Stimulated activated memory B cell treated with anti-CD40 and anti-IgM and Interleukin-4, amounts not matched to agents 10 μg/mL and 1 μg/mL and 100 μg/mL, for 72 hours (primary cell): ENCODE measurements at regions not wholly inside any gene's neighbourhood (a gene's known extent, or its start where the extent isn't known, plus 50 kb on each side); places are given as distances from the start of the nearest gene placed in this dataset.
A peak's percentile ranks its signal among the peaks of the same experiment; 100 is the strongest.

Source experiments
- ATAC-seq: fragments of 150-1000 bp; cut with Tn5 transposase; 2 replicates; pipeline ENCODE4 v1.10.0; 2021
- H3K27ac Mint-ChIP-seq: one replicate; pipeline ENCODE4 v1.8.0; 2022; ENCODE audit warnings: mild to moderate bottlenecking, mixed read lengths
- H3K27me3 Mint-ChIP-seq: one replicate; pipeline ENCODE4 v1.8.0; 2022; ENCODE audit warnings: mixed read lengths
- H3K36me3 Mint-ChIP-seq: one replicate; pipeline ENCODE4 v1.8.0; 2022; ENCODE audit warnings: mixed read lengths
- H3K4me1 Mint-ChIP-seq: one replicate; pipeline ENCODE4 v1.8.0; 2022; ENCODE audit warnings: mixed read lengths
- H3K4me3 Mint-ChIP-seq: one replicate; pipeline ENCODE4 v1.8.0; 2022; ENCODE audit warnings: mild to moderate bottlenecking, moderate library complexity, mixed read lengths
- H3K9me3 Mint-ChIP-seq: one replicate; pipeline ENCODE4 v1.8.0; 2022; ENCODE audit warnings: mixed read lengths

DNA sequence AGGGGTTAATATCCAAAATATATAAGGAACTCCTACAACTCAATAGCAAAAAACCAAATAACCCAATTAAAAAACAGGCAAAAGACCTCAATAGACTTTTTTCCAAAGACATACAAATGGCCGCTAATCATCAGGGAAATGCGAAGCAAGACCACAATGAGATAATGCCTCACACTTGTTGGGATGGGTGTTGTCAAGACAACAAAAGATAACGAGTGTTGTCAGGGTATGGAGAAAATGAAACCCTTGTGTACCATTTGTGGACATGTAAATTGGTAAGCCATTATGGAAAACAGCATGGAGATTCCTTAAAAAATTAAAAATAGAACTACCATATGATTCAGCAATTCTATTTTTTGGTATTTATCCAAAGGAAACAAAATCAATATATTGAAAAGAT lies 620.2 kb downstream of the ACTL7B start:
- no peak overlapping the region for H3K4me3 Mint-ChIP-seq
- no peaks in the 10 kb centered on the region for H3K9me3 Mint-ChIP-seq
- peaks cover 11% of the 10 kb centered on the region for H3K27me3 Mint-ChIP-seq
- H3K4me1 Mint-ChIP-seq: no peaks in the 10 kb centered on the region
- no peak overlapping the region for H3K27ac Mint-ChIP-seq
- no peak for ATAC-seq
- no peaks in the 10 kb centered on the region for H3K36me3 Mint-ChIP-seq

DNA sequence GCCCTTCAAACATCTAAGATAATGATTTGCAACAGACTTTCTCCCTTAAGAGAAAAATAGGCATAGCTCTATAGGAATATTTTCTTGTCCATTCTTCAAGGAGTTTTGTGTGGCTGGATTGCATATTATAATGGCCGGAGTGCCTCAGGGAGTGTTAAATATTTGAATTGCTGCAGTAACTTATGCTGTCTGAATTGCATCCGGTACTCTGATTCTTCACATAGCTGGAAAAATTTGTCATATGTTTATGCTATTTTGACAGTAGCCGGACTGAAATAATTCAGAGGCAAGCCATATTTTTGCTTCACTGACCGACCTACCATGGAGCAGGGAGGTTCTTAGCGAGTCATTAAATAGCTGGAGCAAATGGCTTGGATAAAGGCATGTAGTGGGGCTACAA lies 621.0 kb downstream of the ACTL7B start:
- no peak overlapping the region for H3K4me3 Mint-ChIP-seq

DNA sequence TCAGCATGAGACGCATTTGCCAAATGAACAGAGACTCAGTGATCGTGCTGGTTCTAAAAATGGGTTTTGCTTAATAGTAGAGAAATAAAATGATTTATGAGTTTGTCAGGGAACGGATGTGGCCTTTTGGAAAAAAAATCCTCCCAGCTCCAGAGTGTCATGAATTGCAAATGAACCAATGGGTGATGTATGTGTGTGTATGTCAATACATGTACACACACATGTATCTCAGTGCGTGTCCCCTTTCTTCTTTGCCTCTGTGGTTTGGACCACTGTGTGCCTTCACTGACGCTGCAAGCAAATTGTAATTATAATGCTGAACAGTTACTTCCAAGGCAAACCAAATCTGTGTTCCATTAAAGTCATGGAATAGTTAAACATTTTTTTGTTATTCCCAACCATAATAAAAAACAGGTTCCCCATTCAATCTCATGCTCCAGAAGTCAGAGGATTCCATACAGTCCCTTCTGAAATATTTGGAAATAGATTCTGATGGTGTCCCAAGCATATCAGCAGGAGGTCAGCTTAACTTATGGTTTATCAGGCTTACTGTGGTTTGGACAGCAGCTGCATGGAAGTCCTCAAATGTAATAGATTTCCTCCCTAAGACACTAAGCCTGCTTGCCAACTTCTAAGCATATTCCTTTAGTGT lies 630.5 kb downstream of the ACTL7B start:
- no peak overlapping the region for H3K4me3 Mint-ChIP-seq
- no peak for ATAC-seq
- H3K36me3 Mint-ChIP-seq: no peaks in the 10 kb centered on the region
- H3K9me3 Mint-ChIP-seq: peaks cover 11% of the 10 kb centered on the region
- no peak overlapping the region for H3K27ac Mint-ChIP-seq
- H3K4me1 Mint-ChIP-seq: no peaks in the 10 kb centered on the region
- peaks cover 11% of the 10 kb centered on the region for H3K27me3 Mint-ChIP-seq

More for the DNA sequence above, 621.0 kb downstream of the ACTL7B start:
- Mint-ChIP-seq H3K4me1 (no peaks in the 10 kb centered on the region), H3K36me3 (no peaks in the 10 kb centered on the region), H3K9me3 (peaks cover 3% of the 10 kb centered on the region), H3K27me3 (peaks cover 19% of the 10 kb centered on the region), H3K27ac (no peak overlapping the region)
- ATAC-seq: no peak

DNA sequence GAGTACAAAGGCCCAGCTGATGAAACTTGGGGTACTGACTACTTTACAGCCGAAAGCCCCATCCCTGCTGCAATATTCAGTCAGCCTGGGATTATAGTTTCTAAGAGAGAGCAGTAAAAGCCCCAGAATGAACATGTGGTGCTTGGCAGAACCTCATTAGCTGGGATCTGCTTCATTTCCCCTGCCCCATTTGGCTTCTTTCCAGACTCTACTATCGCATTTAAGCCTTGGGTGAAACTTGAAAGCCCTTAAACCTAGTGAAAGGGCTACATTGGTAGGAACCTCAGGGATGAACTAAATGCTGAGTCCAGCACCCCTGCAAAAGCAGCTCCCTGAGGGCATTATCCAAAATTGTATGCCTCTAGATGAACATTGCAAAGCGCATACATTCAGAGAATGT lies 631.1 kb downstream of the ACTL7B start:
- Mint-ChIP-seq H3K4me3 (no peak overlapping the region), H3K4me1 (no peaks in the 10 kb centered on the region), H3K27ac (no peak overlapping the region), H3K27me3 (peaks cover 5% of the 10 kb centered on the region), H3K9me3 (peaks cover 7% of the 10 kb centered on the region), H3K36me3 (no peaks in the 10 kb centered on the region)
- ATAC-seq: no peak

DNA sequence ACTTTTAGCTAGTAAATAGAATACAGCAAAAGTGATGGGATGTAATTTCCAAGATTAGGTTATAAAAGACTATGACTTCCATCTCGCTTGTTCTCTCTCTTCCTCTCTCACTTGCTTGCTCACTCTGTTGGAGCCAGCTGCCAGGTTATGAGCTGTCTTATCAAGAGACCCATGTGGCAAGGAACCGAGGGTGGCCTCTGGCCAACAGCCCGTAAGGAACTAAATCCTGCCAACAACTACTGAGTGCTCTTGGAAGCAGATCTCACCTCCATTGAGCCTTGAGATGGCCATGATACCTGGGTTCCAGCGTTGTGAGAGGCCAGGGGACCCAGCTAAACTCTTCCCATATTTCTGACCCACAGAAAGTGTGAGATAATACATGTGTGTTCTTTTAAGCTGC lies 636.1 kb downstream of the ACTL7B start:
- no peak overlapping the region for H3K27ac Mint-ChIP-seq
- no peak for ATAC-seq
- no peaks in the 10 kb centered on the region for H3K4me1 Mint-ChIP-seq
- peaks cover 7% of the 10 kb centered on the region for H3K9me3 Mint-ChIP-seq
- peaks cover 7% of the 10 kb centered on the region for H3K27me3 Mint-ChIP-seq
- no peaks in the 10 kb centered on the region for H3K36me3 Mint-ChIP-seq
- no peak overlapping the region for H3K4me3 Mint-ChIP-seq

DNA sequence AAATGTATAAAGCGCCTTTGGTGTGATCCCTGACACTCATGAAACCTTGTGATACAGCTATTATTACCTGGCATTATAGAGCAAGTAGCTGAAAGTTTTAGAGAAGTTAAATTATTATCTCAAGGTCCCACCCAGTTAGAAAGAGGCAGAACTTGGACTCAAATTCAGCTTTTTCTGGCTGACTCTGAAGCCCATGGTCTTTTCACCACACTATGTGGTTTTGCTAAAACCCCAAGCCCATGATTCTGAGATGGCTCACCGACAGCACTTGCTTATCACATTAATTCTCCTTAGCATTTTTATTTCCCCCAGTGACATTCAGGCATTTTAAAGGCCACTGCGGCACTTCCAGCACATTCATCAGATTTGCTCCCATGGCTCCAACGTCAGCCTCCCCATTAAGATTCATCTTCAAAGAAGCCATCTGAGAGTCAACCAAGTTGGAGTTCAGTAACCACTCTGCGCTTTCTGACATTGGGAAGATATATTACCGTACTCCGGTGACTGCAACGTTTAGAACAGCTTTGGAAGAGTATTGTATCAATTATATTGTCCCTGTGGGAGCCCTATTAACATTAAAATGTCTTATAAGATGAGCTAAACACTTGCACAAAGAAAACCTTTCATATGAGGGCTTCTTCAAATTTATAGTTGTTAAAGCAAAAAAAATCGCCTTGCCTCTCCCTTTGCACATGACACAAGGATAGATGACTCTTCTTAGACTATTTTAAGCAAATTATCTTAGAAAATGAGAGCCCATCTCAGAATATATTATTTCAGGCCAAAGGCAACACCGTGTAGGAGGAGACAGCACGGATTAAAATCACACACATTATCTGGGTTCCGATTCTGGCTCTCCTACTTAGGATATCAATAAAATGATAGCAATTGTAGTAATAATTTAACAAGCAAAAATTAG lies 638.1 kb downstream of the ACTL7B start:
- Mint-ChIP-seq H3K27ac (no peak overlapping the region), H3K27me3 (peaks cover 7% of the 10 kb centered on the region), H3K36me3 (no peaks in the 10 kb centered on the region), H3K9me3 (peaks cover 8% of the 10 kb centered on the region), H3K4me3 (no peak overlapping the region), H3K4me1 (no peaks in the 10 kb centered on the region)
- ATAC-seq: no peak

DNA sequence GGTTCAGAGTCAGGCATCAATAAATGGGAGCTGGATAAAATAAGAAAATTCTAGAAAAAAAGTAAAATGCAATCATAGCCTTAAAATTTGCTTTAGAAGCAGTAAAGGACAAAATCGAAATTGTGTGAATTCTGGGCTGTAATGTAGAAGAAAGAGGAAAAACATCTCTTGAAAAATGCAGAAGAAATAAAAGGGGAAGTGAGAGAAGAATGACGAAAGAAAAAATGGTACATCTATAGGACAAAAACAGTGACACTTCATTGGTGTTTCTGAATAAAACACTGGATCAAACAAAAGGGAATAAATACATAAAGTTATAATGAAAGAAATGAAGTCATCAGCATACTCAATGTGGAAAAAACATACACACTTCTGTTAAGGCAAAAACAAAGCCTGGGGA lies 642.3 kb downstream of the ACTL7B start:
- no peak for ATAC-seq
- no peaks in the 10 kb centered on the region for H3K4me1 Mint-ChIP-seq
- H3K9me3 Mint-ChIP-seq: peaks cover 8% of the 10 kb centered on the region
- H3K27ac Mint-ChIP-seq: no peak overlapping the region
- H3K27me3 Mint-ChIP-seq: peaks cover 7% of the 10 kb centered on the region
- no peaks in the 10 kb centered on the region for H3K36me3 Mint-ChIP-seq
- H3K4me3 Mint-ChIP-seq: no peak overlapping the region

DNA sequence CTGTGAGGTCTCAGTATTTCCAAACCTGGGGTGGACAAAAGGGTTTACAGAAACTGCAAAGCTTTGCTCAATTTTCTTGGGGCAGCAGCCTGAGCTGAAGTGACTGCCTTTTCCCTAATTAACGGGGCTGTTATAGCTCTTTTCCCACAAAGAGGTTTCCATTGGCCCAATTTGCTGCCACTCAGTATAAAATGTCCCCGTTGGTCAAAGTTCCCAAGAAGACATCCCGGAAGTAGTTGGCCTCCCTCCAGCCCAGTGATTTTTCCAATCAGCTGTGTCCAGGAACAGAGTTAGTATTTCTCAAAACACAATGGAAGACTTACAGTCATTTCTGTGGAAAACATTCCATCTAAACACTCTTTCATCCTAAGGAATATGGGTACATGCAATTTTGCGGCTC lies 643.6 kb downstream of the ACTL7B start:
- peaks cover 7% of the 10 kb centered on the region for H3K27me3 Mint-ChIP-seq
- no peak overlapping the region for H3K4me3 Mint-ChIP-seq
- peaks cover 8% of the 10 kb centered on the region for H3K9me3 Mint-ChIP-seq
- H3K4me1 Mint-ChIP-seq: no peaks in the 10 kb centered on the region
- H3K27ac Mint-ChIP-seq: no peak overlapping the region
- no peaks in the 10 kb centered on the region for H3K36me3 Mint-ChIP-seq
- no peak for ATAC-seq

DNA sequence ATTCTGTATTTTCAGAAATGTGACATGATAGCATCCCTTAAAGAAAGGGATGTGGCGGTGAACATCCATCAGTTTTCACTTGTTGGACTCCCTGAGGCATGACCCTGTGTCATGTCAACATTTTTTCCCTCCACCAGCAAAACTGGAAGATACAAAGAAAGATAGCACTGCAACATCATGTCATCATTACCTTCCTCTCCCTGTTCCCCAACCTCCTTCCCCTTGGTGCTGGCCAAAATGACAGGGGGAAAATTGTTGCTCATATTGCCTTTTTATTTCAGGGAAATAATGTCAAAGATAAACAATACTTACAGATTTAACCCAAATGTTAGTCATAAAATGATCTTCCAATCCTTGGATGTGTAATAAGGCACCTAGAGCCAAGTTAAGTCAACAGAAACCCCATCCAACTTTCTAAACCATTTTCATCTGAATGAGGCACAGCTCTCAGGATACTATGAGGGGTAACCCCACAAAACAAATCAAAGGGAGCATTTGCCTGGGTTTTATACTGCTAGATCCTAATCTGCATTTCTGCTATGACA lies 644.3 kb downstream of the ACTL7B start:
- Mint-ChIP-seq H3K27ac (no peak overlapping the region), H3K4me1 (no peaks in the 10 kb centered on the region), H3K36me3 (no peaks in the 10 kb centered on the region), H3K4me3 (no peak overlapping the region), H3K9me3 (peaks cover 8% of the 10 kb centered on the region), H3K27me3 (peaks cover 4% of the 10 kb centered on the region)
- no peak for ATAC-seq

DNA sequence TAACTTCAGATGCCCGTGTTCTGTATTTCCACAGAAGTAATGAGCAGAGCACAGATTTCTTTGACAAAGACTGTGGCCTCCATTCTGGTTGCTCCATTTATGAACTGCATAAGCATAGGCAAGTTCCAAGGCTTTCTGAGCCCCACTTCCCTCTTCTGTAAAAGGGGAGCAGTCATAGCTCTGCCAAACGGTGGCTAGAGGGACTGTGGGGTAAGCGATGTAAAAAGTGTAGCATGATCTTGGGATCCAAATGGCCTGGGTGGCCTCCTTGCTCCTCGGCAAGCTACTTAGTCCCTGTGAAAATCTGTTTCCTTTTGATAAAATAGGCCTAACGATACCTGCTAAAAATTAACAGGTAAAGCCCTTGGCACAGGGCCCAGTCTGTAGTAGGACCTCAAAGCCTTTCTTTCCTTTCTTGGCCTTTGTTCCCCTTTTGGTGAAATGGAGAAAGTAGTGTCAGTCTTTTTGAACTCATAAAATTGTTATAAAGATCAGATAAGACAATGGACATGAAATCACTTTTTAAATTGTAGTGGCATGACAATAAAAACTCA lies 646.6 kb downstream of the ACTL7B start:
- no peaks in the 10 kb centered on the region for H3K27me3 Mint-ChIP-seq
- no peaks in the 10 kb centered on the region for H3K36me3 Mint-ChIP-seq
- H3K27ac Mint-ChIP-seq: no peak overlapping the region
- ATAC-seq: peak; percentile 50
- no peaks in the 10 kb centered on the region for H3K4me1 Mint-ChIP-seq
- H3K9me3 Mint-ChIP-seq: no peaks in the 10 kb centered on the region
- H3K4me3 Mint-ChIP-seq: no peak overlapping the region

DNA sequence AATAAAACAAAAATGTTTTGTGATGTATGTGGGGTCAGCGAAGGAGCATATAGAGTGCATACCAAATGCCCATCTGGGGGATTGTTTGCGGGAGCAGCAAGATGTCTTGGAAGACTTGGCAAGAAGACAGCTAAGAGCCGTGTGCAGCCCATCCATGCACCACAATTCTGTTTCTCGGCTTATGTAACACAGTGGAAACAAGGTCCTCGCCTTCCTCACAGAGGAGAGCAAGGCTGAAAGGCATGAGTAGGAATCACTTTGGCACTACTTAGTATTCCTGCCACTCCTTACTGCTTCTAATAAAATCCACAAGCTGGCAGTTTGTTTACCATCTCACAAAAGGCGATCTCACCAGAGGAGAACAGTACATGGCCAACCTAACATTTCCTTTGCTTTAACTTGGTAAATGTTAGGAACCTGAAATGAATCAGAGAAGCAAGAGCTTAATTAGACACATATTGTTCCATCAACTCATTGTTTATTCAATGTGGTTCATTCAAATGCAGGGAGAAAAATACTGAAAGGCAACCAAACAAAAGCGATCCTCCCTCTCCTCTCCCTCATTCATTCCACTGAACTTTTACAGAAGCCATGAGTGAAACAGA lies 648.1 kb downstream of the ACTL7B start:
- H3K9me3 Mint-ChIP-seq: no peaks in the 10 kb centered on the region

DNA sequence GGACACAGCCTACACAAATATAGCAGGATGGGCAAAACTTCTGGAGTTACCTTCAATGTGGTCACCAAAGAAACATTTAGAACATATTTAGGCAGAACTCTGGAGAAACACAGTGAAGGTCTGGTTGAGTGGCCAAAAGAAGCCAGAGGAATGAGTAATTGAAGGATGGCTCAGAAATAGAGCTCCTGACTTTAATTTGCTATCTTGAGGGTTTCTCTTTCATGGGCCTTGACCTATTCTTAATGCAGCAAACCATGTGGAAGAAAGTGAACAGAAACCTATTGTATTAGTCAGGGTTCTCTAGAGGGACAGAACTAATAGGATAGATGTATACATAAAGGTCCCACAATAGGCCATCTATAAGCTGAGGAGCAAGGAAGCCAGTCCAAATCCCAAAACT lies 650.5 kb downstream of the ACTL7B start:
- Mint-ChIP-seq H3K27ac (no peak overlapping the region), H3K4me3 (no peak overlapping the region), H3K27me3 (no peaks in the 10 kb centered on the region), H3K36me3 (no peaks in the 10 kb centered on the region), H3K9me3 (peaks cover 12% of the 10 kb centered on the region), H3K4me1 (no peaks in the 10 kb centered on the region)
- peak; percentile 60 for ATAC-seq

More for the DNA sequence above, 648.1 kb downstream of the ACTL7B start:
- Mint-ChIP-seq H3K27ac (no peak overlapping the region), H3K4me3 (no peak overlapping the region), H3K36me3 (no peaks in the 10 kb centered on the region), H3K27me3 (no peaks in the 10 kb centered on the region), H3K4me1 (no peaks in the 10 kb centered on the region)
- no peak for ATAC-seq

DNA sequence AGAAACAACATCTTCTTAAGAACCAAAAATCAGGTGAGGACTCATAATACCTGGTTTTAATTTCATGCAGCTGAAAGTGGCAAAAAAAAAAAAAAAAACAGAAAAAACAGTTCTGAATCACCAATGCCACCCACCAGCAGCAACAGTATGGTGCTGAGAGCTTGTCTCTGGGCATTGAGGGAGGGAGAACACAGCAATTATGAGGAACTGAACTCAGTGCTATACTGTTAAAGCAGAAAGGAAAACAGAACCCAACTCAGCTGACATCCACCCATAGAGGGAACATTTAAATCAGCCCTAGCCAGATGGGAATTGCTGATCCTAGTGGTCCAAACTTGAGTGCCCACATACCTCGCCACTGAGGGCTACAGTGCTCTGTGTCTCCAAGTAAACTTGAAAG lies 657.9 kb downstream of the ACTL7B start:
- no peak overlapping the region for H3K27ac Mint-ChIP-seq
- no peak overlapping the region for H3K4me3 Mint-ChIP-seq
- peaks cover 20% of the 10 kb centered on the region for H3K9me3 Mint-ChIP-seq
- no peaks in the 10 kb centered on the region for H3K4me1 Mint-ChIP-seq
- no peaks in the 10 kb centered on the region for H3K36me3 Mint-ChIP-seq
- ATAC-seq: no peak
- peaks cover 29% of the 10 kb centered on the region for H3K27me3 Mint-ChIP-seq

DNA sequence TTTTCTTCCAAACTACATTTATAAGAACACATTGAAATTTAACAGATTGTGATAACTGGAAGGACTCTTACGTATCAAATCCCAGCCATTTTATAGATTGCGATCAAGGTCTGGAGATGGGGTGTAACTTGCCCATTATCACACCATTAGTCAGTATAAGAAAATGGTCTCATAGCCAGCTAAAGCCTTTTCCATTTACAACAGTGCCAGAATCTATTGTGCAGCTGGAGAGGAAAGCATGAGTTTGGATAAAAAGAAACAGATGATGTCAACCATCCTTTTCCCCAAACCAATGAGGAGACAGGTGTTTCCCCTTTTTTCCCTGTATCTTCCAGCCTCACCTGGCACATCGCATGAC lies 658.8 kb downstream of the ACTL7B start:
- no peak for ATAC-seq
- H3K27ac Mint-ChIP-seq: no peak overlapping the region
- no peak overlapping the region for H3K4me3 Mint-ChIP-seq
- H3K36me3 Mint-ChIP-seq: no peaks in the 10 kb centered on the region
- H3K27me3 Mint-ChIP-seq: peaks cover 33% of the 10 kb centered on the region
- no peaks in the 10 kb centered on the region for H3K4me1 Mint-ChIP-seq
- peaks cover 19% of the 10 kb centered on the region for H3K9me3 Mint-ChIP-seq

DNA sequence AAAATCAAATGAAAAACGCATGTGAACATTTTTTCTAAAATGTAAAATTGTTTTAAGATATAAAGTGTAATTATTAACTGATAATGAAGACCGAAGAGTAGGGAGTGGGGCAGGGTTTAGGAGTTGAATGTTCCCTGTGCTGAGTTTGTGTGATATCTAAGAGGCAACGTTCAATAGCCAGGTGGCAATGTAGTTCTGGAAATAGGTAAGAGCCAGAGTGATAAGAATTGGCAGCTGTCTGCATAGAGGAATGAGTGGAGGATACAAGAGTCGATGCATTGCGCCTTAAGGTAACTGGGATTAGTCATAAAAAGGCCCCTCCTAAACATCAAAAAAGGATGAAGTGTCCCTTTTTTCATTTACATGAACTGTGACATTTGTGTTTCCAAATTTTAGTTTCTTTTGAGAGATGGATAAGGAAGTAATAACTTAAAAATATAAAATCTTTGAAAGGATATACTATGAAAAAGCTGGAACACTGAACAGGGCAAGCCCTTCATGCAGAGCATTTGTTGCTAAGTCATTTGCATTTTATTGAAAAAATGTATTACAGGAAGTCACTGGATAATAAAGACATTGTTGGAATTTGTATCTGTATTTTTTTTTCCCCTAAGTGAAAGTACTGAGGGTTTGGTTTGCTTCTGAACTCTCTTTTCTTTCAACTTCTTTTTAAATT lies 659.3 kb downstream of the ACTL7B start:
- ATAC-seq: no peak
- Mint-ChIP-seq H3K36me3 (no peaks in the 10 kb centered on the region), H3K4me3 (no peak overlapping the region), H3K9me3 (peaks cover 16% of the 10 kb centered on the region), H3K27me3 (peaks cover 33% of the 10 kb centered on the region), H3K27ac (no peak overlapping the region), H3K4me1 (no peaks in the 10 kb centered on the region)
